Stimulated activated CD8-positive, alpha-beta memory T cell treated with anti-CD3 and anti-CD28 coated beads, Interleukin-15, amount 100 ng/mL, for 4 hours (primary cell): ENCODE measurements at regions not wholly inside any gene's neighbourhood (a gene's known extent, or its start where the extent isn't known, plus 50 kb on each side); places are given as distances from the start of the nearest gene placed in this dataset.

ENCODE experiments used
- DNase-seq, 2 donors: peaks; one replicate each; pipeline ENCODE4 v3.0.0-alpha.2; 2020; ENCODE audit warnings: low read depth in 2 of 2

- no peak for DNase-seq
Observed at GRCh38 chr17:73953206-73954033, 250.1 kb upstream of the RPL38 start.

DNA sequence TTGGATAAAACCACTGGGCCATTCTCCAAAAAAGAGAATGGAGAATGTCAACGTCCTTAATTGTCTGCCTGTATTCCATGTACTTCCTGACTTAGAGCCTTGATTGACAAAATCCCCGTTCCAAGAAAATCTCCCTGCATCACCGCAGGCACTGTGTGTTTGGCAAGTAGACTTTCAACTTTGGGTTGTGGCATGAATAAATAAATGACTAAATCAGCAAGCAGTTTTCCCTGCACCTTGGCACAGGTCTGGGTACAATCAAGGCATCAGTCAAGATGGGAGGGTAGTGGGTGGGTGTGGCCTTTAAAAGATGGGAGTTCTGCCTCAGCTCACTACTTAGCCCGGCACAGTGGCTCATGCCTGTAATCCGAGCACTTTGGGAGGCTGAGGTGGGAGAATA, 248.5 kb upstream of the RPL38 start:
- DNase-seq: no peak

GRCh38 chr17:73955616-73956015, 247.9 kb upstream of the RPL38 start:
- DNase-seq: no peak

- no peak for DNase-seq
Observed at GRCh38 chr17:73956169-73956568, 247.3 kb upstream of the RPL38 start.

GRCh38 chr17:73956595-73957465, 246.6 kb upstream of the RPL38 start:
- no peak for DNase-seq

DNA sequence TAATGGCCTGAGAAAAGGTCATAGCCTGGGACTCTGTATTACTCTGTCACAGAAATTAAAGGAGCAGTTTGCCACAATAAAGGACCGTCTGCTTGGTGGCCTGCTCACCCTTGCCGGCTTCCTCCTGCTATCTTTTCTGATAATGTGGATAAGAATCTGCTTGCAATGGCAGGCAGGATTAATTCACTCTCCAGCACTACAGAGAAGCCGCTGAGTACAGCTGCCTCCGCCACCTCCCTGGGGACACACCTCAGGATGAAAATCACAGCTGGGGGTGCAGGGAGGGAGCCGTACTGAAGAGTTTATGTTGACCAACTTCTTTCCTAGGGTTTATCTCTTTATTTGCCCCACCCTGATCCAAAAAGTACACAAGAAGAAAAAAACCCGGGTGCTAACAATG, 245.9 kb upstream of the RPL38 start:
- DNase-seq: no peak

DNA sequence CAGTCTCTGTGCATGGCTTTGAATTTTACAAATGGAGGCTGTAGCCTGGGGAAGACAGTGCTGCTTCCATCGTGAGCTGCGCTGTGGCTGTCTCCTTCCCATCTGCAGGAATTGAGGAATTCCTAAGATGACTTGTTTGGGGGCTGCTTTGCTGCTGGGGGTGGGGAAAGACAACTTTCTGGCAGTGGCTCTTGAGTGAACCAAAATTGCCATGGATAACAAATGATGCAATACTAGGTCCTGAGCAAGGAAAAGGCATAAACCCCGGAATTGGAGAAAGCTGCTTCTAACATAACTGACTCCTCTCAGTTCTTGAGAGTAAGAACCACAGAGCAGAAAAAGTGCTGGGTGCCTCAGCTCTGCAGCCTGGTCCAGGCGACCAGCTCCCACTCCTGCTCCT, 245.0 kb upstream of the RPL38 start:
- DNase-seq: no peak

DNA sequence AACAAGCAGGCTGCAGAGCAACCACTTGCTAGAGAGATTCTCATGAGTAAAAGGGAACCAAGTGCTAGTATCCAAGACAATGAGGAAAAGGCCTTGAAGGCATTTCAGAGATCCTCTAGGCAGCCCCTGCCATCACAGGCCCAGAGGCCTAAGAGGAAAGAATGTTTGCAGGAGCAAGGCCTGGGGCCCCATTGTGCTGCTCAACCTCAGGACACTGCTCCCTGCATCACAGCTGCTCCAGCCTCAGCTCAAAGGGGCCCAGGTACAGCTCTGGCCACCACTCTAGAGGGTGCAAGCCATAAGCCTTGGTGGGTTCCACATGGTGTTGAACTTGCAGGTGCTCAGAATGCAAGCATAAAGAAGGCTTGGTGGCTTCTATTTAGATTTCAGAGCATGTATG, 243.0 kb upstream of the RPL38 start:
- DNase-seq: no peak

GRCh38 chr17:73962308-73962707, 241.2 kb upstream of the RPL38 start:
- DNase-seq: no peak

DNA sequence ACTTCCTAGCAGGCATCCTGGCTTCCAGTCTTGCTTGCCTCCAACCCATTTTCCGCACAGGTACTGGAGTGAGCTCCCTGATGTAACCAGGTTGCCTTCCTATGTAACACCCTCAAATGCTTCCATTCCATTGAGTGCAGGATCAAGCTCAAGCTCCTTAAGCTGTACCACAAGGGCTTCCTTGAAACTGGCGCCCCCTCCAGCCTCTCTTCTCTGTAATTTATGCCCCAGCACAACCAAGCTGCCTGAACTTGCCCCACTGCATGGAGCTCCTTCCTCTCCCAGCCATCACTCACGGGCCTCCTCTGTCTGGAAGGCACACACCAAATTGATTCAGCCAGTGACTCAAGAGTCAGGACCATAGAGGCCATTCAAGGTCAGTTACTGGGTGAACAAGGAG, 234.8 kb upstream of the RPL38 start:
- DNase-seq: no peak

DNA sequence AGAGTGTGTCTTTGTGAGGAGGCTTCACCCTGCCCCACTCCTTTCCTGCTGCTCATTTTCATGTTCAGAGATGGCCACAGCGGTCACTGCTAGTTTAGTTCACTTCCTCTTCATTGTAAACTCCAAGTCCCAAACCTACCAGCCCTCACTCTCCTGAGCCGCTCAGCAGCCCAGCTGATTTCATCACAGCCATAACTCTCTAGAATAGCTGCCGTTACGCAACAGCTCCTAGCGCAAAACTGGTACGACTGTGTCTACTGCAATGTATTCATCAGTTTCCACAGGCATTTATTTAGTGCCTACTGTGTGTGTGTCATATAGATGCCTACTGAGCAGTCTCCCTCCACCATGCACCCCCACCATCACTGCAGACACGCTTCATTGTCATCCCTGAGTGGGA, 233.5 kb upstream of the RPL38 start:
- DNase-seq: no peak

- no peak for DNase-seq
Observed at GRCh38 chr17:73971127-73971526, 232.4 kb upstream of the RPL38 start.

GRCh38 chr17:73972056-73972455, 231.4 kb upstream of the RPL38 start:
- DNase-seq: no peak

- no peak for DNase-seq
Observed at GRCh38 chr17:73972901-73973300, 230.6 kb upstream of the RPL38 start.

DNA sequence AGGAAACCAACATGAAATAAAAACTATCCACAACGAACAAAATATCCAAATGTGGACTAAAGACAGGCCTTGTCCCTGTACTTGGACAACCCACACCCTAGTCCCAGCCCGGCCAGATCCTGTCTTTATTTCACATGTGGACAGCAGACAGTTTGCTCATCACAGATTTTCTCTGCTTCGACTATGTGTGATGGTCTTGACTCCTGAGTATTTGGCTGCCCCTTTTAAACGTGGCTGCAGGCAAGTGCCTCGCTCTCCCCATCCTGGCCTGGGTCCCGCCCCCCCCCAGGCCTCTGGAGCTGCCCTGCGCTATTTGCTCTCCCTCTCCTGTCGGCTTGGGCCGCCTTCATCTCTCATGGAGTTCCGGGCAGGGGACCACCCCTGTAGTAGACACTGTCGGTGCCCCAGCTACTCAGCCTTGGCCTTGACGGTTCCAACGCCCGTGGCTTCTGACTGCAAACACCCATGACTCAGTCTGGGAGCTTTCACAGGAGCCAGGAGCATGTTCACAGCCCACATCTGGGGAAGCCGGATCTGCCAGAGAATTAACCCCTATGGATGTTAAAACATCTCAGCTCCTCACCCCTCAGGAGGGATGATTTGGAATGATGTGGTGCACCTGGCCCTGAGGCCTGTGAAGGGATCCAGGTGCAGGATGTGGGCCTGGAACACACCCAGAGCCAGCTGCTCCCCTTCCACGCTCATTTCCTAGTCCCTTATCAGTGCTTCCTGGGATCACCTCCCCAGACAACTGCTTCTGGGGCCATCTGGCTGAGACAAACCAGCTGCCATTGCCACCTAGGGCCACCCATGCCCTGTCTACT, 229.7 kb upstream of the RPL38 start:
- no peak for DNase-seq

GRCh38 chr17:73974536-73974935, 228.9 kb upstream of the RPL38 start:
- DNase-seq: no peak

- DNase-seq: no peak
Observed at GRCh38 chr17:73976147-73976546, 227.3 kb upstream of the RPL38 start.

DNA sequence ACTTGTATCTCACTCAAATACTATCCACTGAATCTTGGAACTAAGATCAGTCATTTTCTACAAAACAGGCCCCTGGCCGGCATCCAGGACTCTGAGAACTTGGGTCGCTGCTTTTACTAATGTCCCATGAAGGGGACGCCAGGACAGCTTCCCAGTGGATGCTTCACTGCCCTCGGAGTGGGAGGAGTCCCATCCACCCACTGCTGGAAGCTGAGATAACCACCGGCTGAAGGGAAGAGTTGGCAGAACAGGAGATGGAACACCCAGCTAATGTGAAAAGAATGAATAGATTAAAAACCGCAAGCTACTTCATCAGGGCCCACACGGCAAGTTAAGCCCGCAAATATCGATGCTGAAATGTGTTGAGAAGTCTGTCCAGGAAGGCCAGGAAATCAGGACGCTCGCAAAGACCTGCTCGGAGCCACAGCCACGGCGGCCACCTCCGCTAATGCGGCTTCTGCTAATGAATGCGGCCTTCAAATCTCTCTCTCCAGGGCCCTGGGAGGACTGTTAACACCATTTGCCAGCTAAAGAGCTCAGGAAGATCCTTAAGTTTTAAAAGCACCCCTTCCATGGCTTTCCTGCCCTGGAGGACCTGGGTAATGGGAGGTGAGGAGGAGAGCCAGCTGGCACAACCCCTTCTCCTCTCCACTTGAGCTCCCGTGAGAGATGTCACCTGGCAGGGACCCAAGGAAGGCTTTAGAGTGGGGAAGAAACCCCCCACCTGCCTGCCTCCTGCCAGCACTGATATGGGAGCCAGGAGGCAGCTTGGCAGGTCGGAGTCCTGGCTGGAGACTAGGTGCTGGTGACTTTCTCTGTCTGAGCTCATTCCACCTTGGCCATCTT, 226.6 kb upstream of the RPL38 start:
- no peak for DNase-seq

GRCh38 chr17:73980517-73980916, 223.0 kb upstream of the RPL38 start:
- no peak for DNase-seq

GRCh38 chr17:73982871-73983270, 220.6 kb upstream of the RPL38 start:
- DNase-seq: no peak
